K562 (cell line): ENCODE measurements at regions not wholly inside any gene's neighbourhood (a gene's known extent, or its start where the extent isn't known, plus 50 kb on each side); places are given as distances from the start of the nearest gene placed in this dataset.

Experiments
- ATAC-seq: fragments of 200-7000 bp; cut with Tn5 transposase; 3 replicates; pipeline ENCODE4 v1.9.1; 2020; ENCODE audit warnings: moderate library complexity
- BruUV-seq: library from RNA; stranded (reverse); fragments of 400-500 nt; replicated peaks from 2 replicates; lab custom pipeline; 2021; lab: Mats Ljungman, UMichigan
- CTCF ChIA-PET: fragments of 300-600 bp; formaldehyde crosslinking; extraction: SDS; loops from one replicate; lab custom pipeline; 2021; ENCODE audit warnings: low intra/inter-chr PET ratio; lab: Yijun Ruan, JAX
- POLR2A ChIA-PET: fragments of 300-600, 350-650 bp; sonication (Branson Sonifier 250); formaldehyde crosslinking; extraction: SDS; loops from one replicate; lab custom pipeline; 2021; ENCODE audit warnings: antibody characterized with exemption, inconsistent platforms; lab: Yijun Ruan, JAX
- DNase-seq, 4 experiments: peaks; one replicate each; pipeline versions ENCODE4 v3.0.0 to v3.0.0-alpha.2; 2011 to 2018; ENCODE audit warnings: low spot score in 3 of 4, mixed read lengths in 3 of 4; ENCODE audit errors: extremely low read depth in 1 of 4
- FAIRE-seq: peaks from 2 replicates; lab custom pipeline; 2011; peaks lifted over from hg19 to GRCh38; lab: Jason Lieb, UNC
- H2AFZ ChIP-seq: 2 replicates; pipeline ENCODE4 v1.6.0; 2011; ENCODE audit warnings: low read depth, low read length, control low read depth, inconsistent platforms
- H3K27ac ChIP-seq: fragments of 200-600 bp; 3 replicates; pipeline ENCODE4 v1.8.0; 2011; ENCODE audit warnings: low read depth, mild to moderate bottlenecking, control low read depth, inconsistent platforms, low read length, moderate library complexity, mixed read lengths; ENCODE audit errors: extremely low read depth
- H3K27me3 ChIP-seq, 2 experiments: fragments of 300-600 bp in 1 of 2; 2 replicates in 1 of 2; 3 replicates in 1 of 2; pipeline versions ENCODE4 v1.6.0 to v1.8.0; 2011; ENCODE audit warnings: inconsistent platforms in 2 of 2, low read length in 2 of 2, mild to moderate bottlenecking in 1 of 2, mixed read lengths in 1 of 2, moderate library complexity in 1 of 2; ENCODE audit not compliant: control insufficient read depth in 2 of 2, insufficient read depth in 2 of 2
- H3K36me3 ChIP-seq: fragments of 300-600 bp; 3 replicates; pipeline ENCODE4 v1.8.0; 2011; ENCODE audit warnings: mild to moderate bottlenecking, low read length, inconsistent platforms; ENCODE audit not compliant: control insufficient read depth, insufficient read depth
- H3K4me1 ChIP-seq, 2 experiments: fragments of 200-600 bp in 1 of 2; replicated peaks in 1 of 2; 2 replicates in 1 of 2; 3 replicates in 1 of 2; pipeline versions ENCODE4 v1.5.1 to v1.8.0; 2011; ENCODE audit warnings: inconsistent platforms in 2 of 2, low read length in 2 of 2, mild to moderate bottlenecking in 1 of 2, mixed read lengths in 1 of 2, moderate library complexity in 1 of 2; ENCODE audit not compliant: control insufficient read depth in 2 of 2, insufficient read depth in 2 of 2
- H3K4me2 ChIP-seq: 2 replicates; pipeline ENCODE4 v1.6.1; 2011; ENCODE audit warnings: low read length, control low read depth, inconsistent platforms, mixed read lengths; ENCODE audit not compliant: insufficient read depth
- H3K4me3 ChIP-seq: fragments of 200-600 bp; sonication (generic), shearing (Covaris generic); 2 replicates; pipeline ENCODE4 v1.5.1; 2016; ENCODE audit warnings: control low read depth, inconsistent platforms
- H3K79me2 ChIP-seq: fragments of 200-600 bp; 3 replicates; pipeline ENCODE4 v1.8.0; 2011; ENCODE audit warnings: low read length, inconsistent platforms; ENCODE audit not compliant: control insufficient read depth, insufficient read depth
- H3K9ac ChIP-seq, 2 experiments: 2 replicates each; pipeline versions ENCODE4 v1.6.0 to v1.6.1; 2011; ENCODE audit warnings: low read depth in 2 of 2, low read length in 2 of 2, control low read depth in 1 of 2, inconsistent platforms in 1 of 2, mild to moderate bottlenecking in 1 of 2, mixed read lengths in 1 of 2; ENCODE audit not compliant: insufficient read depth in 1 of 2
- H3K9me1 ChIP-seq: one replicate; pipeline ENCODE4 v1.6.0; 2011; ENCODE audit warnings: inconsistent platforms, mild to moderate bottlenecking, low read length, moderate library complexity; ENCODE audit not compliant: control insufficient read depth, insufficient read depth
- H3K9me3 ChIP-seq: replicated peaks from 2 replicates; pipeline ENCODE4 v1.5.1; 2011; ENCODE audit warnings: low read depth, low read length, inconsistent platforms; ENCODE audit not compliant: control insufficient read depth, insufficient read depth
- H4K20me1 ChIP-seq: replicated peaks from 2 replicates; pipeline ENCODE4 v1.6.1; 2011; ENCODE audit warnings: low read length, inconsistent platforms, mixed read lengths; ENCODE audit not compliant: control insufficient read depth, insufficient read depth
- JUN ChIP-seq, 2 experiments: sonication (generic) in 1 of 2; formaldehyde crosslinking in 1 of 2; IDR thresholded peaks; 2 replicates each; pipeline versions ENCODE4 v1.6.1 to v1.8.0; 2012 to 2022; ENCODE audit warnings: borderline replicate concordance in 2 of 2, mild to moderate bottlenecking in 2 of 2, improper control_type of control experiment in 1 of 2, low read depth in 1 of 2, low read length in 1 of 2, missing genetic modification reagents in 1 of 2
- SIRT6 ChIP-seq: IDR thresholded peaks from one replicate; pipeline ENCODE4 v1.6.1; 2012; ENCODE audit warnings: low read depth, mild to moderate bottlenecking, control low read depth, inconsistent platforms, low read length, moderate library complexity
- WGBS: fragments of 100-300 bp; shearing (Covaris generic); methylation state at CpG from one replicate; pipeline ENCODE4 v1.1.6; 2016; ENCODE audit warnings: low coverage, mixed read lengths; ENCODE audit not compliant: insufficient coverage; ENCODE audit errors: missing lambda C conversion rate; 5-methylcytosine and 5-hydroxymethylcytosine counted together
- in situ Hi-C: fragments of 300-500 bp; cut with MboI; formaldehyde crosslinking; loops from 4 replicates; pipeline ENCODE4 v1.15.0; 2018; ENCODE audit warnings: inconsistent platforms, mixed read lengths
- intact Hi-C: fragments of 100-400 bp; cut with micrococcal nuclease; formaldehyde crosslinking; loops from 2 replicates; pipeline ENCODE4 v1.14.2; 2022
- TF ChIP-seq, protein P1 (sequence below): sonication (generic); formaldehyde crosslinking; IDR thresholded peaks from 2 replicates; pipeline ENCODE4 v1.8.0; 2023; ENCODE audit warnings: mild to moderate bottlenecking, missing genetic modification reagents
- TF ChIP-seq, protein P2 (sequence below): fragments of 450-650 bp; IDR thresholded peaks from 2 replicates; pipeline ENCODE4 v1.6.1; 2016; ENCODE audit warnings: mild to moderate bottlenecking, moderate library complexity

DNA sequence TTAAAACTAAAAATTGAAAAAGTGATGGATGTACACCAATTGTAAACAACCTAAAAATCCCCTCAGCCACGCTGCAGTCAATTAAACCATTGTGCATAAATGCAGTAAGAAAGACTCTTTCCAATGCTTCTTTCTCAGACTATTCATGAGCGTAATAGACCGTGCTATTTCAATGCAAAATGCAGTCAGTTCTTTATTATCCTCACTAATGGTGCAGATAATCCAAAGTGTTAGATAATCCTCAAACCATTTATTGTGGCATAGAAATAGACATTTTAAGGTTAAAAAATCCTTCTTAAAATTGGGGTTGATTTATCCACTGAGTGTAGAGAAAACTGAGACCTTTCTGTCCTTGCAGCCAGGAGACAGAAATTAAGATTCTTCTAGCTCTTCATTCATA, 1862.8 kb downstream of the EFNA5 start (continued):
- TF ChIP-seq, protein P1, sequence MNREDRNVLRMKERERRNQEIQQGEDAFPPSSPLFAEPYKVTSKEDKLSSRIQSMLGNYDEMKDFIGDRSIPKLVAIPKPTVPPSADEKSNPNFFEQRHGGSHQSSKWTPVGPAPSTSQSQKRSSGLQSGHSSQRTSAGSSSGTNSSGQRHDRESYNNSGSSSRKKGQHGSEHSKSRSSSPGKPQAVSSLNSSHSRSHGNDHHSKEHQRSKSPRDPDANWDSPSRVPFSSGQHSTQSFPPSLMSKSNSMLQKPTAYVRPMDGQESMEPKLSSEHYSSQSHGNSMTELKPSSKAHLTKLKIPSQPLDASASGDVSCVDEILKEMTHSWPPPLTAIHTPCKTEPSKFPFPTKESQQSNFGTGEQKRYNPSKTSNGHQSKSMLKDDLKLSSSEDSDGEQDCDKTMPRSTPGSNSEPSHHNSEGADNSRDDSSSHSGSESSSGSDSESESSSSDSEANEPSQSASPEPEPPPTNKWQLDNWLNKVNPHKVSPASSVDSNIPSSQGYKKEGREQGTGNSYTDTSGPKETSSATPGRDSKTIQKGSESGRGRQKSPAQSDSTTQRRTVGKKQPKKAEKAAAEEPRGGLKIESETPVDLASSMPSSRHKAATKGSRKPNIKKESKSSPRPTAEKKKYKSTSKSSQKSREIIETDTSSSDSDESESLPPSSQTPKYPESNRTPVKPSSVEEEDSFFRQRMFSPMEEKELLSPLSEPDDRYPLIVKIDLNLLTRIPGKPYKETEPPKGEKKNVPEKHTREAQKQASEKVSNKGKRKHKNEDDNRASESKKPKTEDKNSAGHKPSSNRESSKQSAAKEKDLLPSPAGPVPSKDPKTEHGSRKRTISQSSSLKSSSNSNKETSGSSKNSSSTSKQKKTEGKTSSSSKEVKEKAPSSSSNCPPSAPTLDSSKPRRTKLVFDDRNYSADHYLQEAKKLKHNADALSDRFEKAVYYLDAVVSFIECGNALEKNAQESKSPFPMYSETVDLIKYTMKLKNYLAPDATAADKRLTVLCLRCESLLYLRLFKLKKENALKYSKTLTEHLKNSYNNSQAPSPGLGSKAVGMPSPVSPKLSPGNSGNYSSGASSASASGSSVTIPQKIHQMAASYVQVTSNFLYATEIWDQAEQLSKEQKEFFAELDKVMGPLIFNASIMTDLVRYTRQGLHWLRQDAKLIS, result no peak
- TF ChIP-seq JUN (IDR thresholded peaks at IDR 0.05; ENCODE audit: borderline replicate concordance, low read depth, low read length) (no peak), JUN (CRISPR knock-in tag; IDR thresholded peaks at IDR 0.05; ENCODE audit: borderline replicate concordance) (no peak)

GRCh38 chr5:105807290-105807689, 1863.4 kb downstream of the EFNA5 start:
- Histone ChIP-seq H4K20me1 (no peaks in the 10 kb centered on the region), H3K27ac (no peak overlapping the region), H3K9ac (no peak overlapping the region), H2AFZ (no peak overlapping the region), H3K27me3 (no peaks in the 10 kb centered on the region)
- POLR2A ChIA-PET, result no interaction called here
- CTCF ChIA-PET, result no interaction called here
- in situ Hi-C loops, result no loop called here
- TF ChIP-seq, protein P2, sequence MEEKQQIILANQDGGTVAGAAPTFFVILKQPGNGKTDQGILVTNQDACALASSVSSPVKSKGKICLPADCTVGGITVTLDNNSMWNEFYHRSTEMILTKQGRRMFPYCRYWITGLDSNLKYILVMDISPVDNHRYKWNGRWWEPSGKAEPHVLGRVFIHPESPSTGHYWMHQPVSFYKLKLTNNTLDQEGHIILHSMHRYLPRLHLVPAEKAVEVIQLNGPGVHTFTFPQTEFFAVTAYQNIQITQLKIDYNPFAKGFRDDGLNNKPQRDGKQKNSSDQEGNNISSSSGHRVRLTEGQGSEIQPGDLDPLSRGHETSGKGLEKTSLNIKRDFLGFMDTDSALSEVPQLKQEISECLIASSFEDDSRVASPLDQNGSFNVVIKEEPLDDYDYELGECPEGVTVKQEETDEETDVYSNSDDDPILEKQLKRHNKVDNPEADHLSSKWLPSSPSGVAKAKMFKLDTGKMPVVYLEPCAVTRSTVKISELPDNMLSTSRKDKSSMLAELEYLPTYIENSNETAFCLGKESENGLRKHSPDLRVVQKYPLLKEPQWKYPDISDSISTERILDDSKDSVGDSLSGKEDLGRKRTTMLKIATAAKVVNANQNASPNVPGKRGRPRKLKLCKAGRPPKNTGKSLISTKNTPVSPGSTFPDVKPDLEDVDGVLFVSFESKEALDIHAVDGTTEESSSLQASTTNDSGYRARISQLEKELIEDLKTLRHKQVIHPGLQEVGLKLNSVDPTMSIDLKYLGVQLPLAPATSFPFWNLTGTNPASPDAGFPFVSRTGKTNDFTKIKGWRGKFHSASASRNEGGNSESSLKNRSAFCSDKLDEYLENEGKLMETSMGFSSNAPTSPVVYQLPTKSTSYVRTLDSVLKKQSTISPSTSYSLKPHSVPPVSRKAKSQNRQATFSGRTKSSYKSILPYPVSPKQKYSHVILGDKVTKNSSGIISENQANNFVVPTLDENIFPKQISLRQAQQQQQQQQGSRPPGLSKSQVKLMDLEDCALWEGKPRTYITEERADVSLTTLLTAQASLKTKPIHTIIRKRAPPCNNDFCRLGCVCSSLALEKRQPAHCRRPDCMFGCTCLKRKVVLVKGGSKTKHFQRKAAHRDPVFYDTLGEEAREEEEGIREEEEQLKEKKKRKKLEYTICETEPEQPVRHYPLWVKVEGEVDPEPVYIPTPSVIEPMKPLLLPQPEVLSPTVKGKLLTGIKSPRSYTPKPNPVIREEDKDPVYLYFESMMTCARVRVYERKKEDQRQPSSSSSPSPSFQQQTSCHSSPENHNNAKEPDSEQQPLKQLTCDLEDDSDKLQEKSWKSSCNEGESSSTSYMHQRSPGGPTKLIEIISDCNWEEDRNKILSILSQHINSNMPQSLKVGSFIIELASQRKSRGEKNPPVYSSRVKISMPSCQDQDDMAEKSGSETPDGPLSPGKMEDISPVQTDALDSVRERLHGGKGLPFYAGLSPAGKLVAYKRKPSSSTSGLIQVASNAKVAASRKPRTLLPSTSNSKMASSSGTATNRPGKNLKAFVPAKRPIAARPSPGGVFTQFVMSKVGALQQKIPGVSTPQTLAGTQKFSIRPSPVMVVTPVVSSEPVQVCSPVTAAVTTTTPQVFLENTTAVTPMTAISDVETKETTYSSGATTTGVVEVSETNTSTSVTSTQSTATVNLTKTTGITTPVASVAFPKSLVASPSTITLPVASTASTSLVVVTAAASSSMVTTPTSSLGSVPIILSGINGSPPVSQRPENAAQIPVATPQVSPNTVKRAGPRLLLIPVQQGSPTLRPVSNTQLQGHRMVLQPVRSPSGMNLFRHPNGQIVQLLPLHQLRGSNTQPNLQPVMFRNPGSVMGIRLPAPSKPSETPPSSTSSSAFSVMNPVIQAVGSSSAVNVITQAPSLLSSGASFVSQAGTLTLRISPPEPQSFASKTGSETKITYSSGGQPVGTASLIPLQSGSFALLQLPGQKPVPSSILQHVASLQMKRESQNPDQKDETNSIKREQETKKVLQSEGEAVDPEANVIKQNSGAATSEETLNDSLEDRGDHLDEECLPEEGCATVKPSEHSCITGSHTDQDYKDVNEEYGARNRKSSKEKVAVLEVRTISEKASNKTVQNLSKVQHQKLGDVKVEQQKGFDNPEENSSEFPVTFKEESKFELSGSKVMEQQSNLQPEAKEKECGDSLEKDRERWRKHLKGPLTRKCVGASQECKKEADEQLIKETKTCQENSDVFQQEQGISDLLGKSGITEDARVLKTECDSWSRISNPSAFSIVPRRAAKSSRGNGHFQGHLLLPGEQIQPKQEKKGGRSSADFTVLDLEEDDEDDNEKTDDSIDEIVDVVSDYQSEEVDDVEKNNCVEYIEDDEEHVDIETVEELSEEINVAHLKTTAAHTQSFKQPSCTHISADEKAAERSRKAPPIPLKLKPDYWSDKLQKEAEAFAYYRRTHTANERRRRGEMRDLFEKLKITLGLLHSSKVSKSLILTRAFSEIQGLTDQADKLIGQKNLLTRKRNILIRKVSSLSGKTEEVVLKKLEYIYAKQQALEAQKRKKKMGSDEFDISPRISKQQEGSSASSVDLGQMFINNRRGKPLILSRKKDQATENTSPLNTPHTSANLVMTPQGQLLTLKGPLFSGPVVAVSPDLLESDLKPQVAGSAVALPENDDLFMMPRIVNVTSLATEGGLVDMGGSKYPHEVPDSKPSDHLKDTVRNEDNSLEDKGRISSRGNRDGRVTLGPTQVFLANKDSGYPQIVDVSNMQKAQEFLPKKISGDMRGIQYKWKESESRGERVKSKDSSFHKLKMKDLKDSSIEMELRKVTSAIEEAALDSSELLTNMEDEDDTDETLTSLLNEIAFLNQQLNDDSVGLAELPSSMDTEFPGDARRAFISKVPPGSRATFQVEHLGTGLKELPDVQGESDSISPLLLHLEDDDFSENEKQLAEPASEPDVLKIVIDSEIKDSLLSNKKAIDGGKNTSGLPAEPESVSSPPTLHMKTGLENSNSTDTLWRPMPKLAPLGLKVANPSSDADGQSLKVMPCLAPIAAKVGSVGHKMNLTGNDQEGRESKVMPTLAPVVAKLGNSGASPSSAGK, result no peak
- no peak for TF ChIP-seq SIRT6
- TF ChIP-seq, all 486 proteins: peak for 0
- no peaks in the 10 kb centered on the region for H3K36me3 ChIP-seq
- H3K9me1 ChIP-seq, result no peaks in the 10 kb centered on the region
- no peaks in the 10 kb centered on the region for H3K79me2 ChIP-seq
- no peak for FAIRE-seq
- ATAC-seq, result no peak
- H3K4me3 ChIP-seq, result no peak overlapping the region
- no peak for DNase-seq
- H3K4me2 ChIP-seq, result no peak overlapping the region
- no TSS peak for BruUV-seq
- H3K9me3 ChIP-seq, result no peaks in the 10 kb centered on the region; the same call in 1 of the 2 replicates
- intact Hi-C loops, result no loop called here
- H3K4me1 ChIP-seq, result no peaks in the 10 kb centered on the region
- 0% methylated on average over 1 of the region's 1 CpG for WGBS
